NCI-H1694 (cell line): ENCODE measurements at regions not wholly inside any gene's neighbourhood (a gene's known extent, or its start where the extent isn't known, plus 50 kb on each side); places are given as distances from the start of the nearest gene placed in this dataset.

Source experiments
- DNase-seq: peaks from one replicate; lab custom pipeline; 2025; lab: John Stamatoyannopoulos, UW

DNA sequence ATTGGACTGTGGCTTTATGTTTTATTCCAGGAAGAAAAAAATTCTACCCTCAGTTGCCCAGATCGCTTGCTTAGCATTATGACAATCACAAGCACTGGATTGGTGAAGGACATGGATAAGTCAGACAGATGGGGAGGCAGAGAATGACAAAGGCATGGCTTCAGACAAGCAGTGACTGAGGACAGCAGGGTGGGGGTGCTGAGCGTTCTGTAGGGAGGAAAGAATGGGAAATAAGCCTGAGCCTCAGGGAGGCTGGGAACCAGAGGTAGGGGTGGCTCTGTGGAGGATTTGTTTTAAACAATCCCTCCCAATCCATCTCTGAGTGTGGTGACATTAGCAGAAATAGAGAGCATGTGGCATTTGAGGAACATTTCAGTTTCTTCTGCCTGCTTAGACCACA, 896.9 kb downstream of the CCSER2 start:
- DNase-seq: peak; percentile 5

DNA sequence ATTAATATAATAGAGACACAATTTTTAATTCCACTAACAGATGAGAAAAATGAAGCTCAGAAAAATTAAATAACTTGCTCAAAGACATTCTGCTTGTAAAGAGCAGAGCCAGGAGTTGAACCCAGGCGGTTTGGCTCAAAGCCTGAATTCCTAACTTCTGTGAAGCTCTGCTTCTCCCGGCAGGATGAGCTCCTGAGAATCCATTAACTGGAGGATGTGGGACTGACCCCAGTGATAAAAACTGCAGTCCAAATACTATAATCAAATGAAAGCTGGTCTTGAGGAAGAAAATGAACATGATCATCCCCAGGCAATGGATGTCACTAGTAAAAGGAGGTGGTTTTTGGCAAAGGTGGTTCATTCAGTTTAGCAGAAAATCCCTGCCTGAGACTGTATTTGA, 898.2 kb downstream of the CCSER2 start:
- no peak for DNase-seq

DNA sequence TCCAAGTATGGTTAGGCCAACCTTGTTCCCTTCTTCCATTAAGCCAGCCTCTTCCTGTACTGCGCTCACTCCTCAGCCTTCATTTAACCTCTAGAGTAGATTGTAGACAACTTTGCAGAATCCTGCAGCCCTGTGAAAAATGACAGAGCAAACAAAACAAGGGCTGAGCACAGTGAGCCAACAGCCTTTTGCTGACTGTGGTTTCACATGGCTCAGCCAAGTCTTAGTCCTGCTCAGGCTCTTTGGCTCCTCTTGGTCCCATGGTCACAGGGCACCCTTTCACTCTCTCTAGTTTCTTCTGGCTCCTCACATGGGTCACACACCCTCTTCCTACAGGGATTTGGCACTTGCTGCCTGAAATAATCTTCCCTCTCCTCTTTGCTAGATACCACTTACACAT, 900.3 kb downstream of the CCSER2 start:
- DNase-seq: no peak

DNA sequence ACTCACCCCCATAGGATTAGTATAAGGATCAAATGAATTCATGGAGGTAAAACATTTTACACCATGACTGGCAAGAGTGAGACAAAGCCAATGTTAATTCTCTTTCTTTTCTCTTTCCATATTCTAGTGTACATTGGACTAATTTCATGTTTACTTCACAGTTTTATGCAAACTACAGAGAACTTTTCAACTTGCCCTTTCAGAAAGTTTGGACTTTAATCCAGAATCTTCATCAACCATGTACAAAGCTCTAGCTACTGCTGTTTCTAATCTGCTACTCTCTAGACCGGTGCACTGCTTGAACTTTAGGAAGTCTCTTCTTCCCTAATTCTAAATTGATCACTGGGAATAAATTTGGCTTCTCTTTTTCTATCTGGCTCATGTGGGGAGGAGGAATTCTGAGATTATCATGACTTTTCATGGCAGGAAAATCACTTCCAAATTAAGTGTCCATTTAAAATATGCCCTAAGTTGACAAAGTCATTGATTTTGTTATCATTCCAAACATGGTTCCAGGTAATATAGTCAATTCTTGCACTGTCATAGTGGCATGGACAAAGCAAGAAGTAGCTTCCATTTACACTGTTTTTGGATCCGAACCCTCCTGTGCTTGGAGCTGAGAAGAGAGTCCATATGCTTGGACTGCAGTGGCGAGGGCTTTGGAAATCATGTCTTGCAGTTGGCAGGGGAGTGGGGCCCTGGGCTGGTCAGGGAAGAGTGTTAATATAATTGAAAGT, 903.3 kb downstream of the CCSER2 start:
- no peak for DNase-seq

DNA sequence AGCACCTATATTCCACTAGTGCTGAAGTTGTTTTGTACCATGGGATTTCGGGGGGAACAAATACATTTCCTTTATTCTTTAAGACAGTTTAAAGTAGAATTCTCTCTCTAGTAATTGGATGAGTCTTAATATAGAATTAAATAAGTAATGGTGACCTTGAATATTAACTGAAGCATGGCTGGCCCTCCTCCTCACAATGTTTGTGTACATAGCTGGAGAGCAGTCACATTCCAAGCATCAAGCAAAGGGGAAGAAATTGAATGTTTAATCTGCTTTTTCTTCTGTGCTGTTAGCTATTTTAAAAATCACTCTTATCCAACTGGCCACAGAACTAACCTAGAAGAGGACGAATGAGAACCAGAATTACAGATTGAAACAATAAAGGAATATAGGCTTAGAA, 906.9 kb downstream of the CCSER2 start:
- no peak for DNase-seq

DNA sequence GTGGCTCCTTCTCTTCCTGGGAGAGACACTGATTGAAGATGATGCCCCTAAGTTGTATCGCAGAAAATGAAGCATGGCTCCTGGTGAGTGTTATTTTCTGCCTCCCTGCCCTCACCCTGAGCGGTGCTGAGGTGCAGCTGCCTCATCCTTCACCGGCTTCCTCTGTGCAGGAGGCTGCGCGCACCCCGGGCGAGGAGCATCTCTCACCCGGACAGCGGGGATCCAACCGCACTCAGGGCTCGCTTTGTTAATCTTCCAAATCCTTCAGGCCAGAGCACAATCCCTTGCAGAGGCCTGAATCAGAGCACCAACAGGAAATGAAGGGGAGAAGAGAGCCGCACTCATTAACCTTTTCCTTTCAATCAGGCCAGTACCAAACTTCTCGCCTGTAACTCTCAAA, 910.3 kb downstream of the CCSER2 start:
- DNase-seq: no peak

DNA sequence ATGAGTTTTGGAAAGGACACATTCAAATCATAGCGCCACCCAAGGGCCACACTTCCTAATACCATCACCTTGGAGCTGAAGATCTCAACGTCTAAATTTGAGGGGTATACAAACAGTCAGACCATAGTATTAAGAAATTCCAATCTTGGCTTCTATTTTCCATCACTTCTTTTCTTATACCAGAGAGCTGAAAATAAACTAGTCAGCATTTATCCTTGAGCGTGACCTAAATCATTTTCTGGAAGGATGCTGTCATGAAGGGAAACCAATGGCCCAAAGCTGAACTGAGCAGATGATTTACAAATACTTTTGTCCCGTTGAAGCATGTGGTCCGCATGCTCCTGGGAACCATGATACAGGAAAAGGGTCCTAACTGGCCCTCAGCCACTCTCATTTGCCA, 921.9 kb downstream of the CCSER2 start:
- no peak for DNase-seq

DNA sequence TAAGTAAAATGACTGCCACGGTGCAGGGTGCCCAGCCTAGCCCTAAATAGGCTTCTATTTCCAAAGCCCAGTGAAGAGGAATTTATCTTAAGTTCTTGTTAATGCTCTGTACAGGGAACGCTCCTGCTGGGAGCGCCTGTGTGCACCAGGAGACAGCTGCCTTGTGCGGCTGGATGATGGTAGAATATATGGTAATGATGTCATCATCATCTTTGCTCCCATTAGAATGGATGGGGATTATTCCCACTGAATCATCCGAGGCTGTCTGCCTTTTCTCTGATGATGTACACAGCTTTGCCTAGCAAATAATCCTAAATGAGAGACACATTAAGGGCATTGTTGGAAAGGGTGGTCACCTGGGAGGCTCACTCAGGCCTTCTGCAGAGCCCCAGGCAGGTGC, 928.1 kb downstream of the CCSER2 start:
- no peak for DNase-seq

DNA sequence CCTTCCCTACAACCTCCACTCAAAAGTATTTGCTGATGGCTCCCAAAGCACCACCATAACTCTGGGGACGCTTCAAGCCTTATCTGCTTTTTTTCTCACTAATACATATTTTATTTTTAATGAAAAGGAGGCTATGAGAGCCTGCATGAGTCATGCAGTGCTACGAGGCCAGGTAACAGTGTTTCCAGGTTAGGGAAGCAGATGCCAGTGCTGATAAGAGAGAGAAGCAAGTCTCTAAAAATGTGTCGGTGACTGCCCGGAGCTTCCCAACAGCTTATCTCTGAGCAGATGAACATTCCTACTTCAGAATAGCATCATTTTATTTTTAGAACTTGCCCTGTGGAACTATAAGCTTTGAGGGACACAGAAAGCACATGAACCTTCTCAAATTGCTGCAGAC, 931.5 kb downstream of the CCSER2 start:
- no peak for DNase-seq

DNA sequence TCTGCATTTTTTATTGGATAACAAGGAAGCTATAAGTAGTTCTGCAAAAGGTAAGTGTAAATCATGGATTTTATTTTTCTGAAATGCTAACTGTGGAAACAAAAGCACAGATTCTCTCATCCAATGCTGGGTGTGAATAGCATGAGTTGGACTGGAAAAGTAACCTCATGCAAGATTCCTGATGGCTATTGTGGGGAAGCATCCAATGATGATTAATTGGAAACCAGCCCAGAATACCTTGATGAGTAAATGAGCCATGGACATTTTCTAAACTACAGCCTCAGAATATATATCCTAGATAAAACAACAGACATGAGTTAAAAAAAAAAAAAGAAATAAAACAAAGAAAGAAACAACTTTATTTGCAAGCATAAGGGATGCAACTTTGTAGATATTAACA, 934.6 kb downstream of the CCSER2 start:
- DNase-seq: no peak

DNA sequence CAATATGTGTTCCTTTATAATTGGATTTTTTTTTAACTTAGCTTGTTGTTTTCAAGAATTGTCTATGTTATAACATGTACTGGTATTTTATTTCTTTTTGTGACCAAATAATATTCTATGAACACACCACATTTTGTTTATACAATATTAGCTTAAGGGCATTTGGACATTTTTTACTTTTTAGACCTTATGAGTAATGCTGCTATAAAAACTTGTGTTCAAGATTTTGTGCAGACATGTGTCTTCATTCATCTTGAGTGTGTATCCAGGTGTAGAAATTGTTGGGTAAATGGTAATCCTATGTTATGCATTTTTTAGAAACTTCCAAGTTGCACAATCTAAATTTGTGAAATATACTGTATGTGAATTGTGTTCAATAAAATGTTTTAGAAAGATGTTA, 936.7 kb downstream of the CCSER2 start:
- no peak for DNase-seq

DNA sequence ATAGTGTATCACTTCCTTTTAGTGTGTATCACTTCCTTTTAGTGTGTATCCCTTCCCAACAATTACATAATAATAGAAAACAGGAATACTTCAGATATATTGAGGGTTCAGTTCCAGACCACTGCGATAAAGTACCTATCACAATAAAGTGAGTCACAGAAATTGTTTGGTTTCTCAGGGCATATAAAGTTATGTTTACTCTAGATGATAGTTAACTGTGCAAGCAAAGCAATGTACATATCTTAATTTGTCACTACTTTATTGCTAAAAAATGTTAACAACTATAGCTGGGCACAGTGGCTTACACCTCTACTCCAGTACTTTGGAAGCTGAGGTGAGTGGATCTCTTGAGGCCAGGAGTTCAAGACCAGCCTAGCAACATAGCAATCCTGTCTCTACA, 938.4 kb downstream of the CCSER2 start:
- no peak for DNase-seq

DNA sequence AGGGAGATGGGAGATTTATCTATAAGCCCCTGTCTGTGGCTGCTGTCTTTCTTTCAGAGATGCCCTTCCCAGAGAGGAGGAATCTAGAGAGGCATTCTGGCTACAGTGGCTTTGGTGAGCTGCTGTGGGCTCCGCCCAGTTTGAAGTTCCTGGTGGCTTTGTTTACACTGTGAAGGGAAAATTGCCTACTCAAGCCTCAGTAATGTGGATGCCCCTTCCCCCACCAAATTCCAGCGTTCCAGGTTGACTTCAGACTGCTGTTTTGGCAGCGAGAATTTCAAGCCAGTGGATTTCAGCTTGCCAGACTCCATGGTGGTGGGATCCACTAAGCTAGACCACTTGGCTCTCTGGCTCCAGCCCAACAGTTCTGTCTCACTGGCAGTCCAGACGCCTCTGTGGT, 951.6 kb downstream of the CCSER2 start:
- no peak for DNase-seq

DNA sequence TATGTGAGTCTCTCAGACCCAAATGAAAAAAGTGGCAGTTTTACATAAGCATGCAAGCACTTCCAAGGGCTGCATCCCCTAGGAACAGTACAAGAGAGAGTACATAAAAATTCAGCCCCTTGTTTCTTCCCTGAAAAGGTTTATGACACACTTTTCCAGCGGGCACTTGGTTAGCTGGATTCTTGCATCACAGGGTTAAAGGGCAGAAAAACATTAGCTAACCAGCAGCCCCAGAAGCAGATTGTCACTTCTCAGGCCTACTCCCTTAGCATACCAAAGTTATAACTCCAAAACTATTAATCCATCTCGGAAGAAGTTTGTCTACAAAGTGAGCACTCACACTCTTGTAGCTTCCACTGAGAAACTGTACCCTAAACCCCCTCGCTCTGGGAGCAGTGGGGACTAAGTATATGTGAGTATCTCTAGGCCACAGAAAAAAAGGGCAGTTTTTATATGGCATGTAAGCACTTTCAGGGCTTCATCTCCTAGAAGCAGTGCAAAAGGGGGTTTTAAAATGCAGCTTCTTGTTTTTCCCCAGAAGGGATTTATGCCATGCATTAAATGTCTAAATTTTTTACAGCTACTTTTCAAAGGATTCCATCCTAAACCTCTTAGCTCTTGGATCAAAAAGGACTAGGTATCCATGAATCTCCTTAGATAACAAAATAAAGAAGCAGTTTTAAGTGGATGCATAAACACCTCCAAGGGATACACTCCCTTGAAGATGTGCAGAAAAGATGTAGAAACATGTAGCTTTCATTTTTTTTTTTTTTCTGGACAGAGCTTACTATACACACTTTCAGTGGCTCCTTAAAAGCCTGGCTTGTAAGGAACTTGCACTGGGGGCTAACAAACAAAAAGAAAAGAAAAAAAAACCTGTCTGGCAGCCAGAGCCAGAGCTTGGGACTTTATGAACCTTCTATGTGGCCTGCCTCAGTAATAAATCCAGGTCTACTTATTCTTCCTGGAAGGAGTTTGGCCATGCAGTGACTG, 956.7 kb downstream of the CCSER2 start:
- no peak for DNase-seq

DNA sequence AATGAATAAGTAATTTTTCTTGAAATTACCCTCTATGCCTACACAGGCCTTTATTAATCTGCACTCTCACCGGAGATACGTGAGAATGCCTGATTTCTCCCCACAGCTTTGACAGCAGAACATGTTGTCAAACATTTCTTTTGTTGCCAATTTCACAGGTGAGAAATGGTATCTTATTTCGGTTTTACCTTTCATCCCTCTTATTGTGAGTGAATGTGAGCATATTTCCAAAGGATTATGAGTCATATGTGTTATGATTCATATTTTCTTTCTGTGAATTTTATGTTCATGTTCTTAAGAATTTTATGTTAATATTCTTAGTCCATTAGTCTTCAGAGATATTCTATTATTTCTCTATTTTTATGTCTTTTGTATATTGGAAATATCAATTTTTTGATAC, 965.1 kb downstream of the CCSER2 start:
- DNase-seq: no peak

DNA sequence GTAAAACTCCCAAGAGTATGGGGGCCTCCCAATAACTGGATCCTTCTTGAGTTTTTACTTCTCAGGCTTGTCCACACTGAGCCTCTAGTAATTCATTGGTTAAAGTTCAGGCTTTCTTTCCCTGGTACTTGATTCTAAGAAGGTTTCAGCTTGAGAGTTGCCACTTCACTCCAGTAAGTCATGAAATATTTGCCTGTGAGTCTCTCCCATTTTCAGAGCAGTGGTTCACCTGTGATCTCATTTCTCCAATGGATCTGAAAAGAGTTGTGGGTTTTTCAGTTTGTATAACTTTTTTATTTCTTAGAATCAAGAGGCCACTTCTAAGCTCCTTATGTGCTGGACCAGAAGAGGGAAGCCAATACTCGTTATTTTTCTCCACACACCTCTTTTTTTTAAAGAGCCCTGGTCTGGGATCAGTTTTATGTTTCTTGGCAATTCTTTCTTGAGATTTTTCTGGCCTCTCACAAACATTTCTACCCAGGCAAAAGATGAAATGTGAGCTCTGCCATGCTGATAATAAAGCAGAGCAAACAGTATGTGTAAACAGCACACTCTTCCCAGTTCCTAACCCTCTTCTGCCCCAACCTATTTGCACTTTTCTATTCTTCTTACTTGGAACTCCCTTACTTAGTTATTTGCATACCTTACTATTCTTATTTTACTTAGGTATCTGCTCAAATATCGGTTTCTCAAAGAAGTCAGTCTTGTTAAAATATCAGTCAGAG, 983.4 kb downstream of the CCSER2 start:
- DNase-seq: no peak

DNA sequence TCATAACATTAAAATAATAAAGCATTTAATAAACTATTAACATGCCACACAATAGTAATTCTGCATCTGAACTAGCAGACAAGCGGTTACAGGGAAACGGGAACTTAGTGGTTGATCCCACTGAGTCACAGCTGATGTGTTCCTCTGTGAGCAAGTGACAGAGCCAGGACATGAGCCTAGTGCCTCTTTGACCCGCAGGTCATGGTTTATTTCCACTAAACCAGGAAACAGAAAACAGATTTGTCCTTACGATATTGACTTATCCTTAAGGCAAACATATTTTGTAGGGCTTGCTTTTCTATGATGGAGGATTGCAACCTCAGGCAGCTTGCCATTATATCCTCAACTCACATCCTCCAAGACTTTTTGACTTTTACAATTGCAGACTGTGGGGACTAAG, 987.3 kb downstream of the CCSER2 start:
- no peak for DNase-seq

DNA sequence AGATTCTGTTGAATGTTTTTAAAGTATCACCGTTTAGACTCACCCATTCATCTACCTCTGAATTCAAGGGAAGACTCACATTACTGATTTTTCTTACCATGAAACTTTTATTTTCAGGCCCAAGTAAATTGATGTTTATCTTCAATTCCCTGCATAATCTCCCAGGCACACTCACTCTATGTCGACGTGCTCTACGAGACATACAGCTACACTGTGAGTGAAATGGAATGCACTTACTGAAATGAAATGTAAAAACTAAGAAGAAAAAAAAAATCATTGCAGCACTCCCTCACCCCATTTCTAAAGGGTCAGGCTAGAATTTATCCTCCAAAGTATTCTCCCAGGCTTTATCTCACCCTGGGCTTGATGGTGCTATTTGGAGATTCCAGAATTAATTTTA, 987.9 kb downstream of the CCSER2 start:
- no peak for DNase-seq

DNA sequence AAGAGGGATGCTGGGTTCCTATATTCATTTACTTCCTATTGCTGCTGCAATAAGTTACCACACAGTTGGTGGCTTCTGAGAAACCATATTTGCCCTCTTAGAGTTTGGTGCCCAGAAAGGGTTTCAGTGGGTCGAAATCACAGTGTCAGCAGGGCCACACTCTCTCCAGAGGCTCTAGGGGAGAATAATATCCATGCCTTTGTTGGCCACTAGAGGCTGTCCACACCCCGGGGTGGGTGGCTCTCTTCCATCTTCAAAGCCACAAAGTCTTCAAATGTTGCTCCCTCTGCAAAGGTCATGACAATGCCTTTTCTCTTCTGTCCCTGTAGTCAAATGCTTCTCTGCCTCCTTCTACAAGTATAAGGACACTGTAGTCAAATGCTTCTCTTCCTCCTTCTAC, 989.4 kb downstream of the CCSER2 start:
- DNase-seq: no peak

DNA sequence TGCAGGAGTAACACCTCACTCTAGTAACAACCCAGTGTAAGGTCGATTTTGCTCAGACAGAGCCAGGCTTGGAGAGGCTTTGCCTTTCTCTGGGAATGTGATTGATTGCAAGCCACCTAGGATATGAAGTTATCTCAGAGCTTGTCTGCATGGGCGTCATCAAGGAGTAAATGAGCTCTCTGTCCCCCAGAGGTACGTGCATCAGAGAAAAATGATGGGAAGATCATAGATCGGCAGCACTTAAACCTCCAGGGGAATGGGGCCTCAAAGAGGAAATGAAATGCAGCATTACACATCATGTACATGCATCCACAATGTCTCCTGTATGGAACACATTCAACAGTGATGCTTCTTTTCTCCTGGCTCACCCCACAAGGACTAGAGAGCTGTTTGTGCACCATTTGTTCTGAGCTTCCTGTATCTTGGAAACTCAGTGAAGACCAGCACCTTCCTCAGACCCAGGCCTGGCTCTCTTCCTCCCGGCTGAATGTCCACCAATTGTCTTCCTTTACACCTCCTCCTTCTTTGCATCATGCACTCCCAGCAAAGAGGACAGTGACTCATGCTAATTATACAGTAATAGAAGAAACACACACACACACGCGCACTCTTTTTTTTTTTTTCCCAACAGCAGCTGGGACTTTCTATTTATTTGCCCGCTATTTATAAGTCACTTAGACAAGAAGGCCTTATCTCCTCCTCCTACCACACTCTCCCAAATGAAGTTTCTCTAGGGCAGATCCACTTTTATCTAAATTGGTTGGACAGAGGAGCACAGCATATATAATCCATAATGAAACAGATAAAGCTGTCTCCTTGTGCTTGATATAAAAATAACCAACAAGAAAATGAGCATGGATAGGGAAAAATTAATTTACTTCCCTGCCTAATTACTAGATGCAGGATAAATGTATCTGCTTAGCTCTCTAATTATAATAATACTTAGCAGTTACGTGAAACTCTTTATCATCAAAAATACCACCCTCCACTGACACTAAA, 990.7 kb downstream of the CCSER2 start:
- DNase-seq: no peak

DNA sequence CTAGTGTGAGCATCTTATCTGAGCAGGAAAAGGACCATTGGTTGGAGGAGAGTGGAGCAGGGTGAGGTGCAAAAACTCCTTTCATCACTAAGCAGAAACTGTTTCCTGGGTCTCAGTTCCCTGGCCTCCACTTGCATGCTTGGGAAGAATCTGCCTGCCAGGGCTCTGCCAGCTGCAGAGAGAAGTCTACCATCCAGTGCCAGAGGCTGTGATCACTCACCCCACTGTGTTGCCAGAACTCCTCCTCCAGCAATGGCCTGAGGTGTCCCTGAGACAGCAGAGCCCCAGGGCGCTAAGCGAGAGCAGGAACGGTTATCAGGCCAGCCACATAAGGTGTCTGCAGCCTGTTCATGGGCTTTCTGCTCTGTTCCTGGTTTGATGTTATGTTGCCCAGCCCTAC, 991.4 kb downstream of the CCSER2 start:
- DNase-seq: no peak
